ENCODE measurements at regions not wholly inside any gene's neighbourhood (a gene's known extent, or its start where the extent isn't known, plus 50 kb on each side); places are given as distances from the start of the nearest gene placed in this dataset.

DNA sequence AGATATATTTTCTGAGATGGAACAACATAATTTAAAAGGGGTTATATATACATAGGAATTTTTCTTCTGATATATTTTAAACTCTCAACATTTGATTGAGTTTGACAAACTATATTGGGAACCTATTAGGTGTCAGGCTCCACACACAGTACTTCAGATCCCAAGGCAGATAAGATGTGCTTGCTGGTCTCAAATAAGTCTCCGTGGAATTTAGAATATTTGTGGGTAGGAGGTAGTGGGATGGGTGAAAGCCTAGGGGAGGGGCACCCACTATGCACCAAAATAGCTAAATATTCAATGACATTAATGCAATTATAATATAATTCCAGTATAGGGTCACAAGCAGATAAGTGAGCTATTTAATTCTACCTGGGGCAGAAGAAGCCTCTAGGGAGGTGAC, 81.5 kb downstream of the ARL4A start:
- H3K36me3 ChIP-seq (ENCODE audit: control insufficient read depth in 2 of 3, insufficient read depth in 3 of 3, low read length in 3 of 3): no peaks in the 10 kb centered on the region
- no peak for FAIRE-seq
- H3K27ac ChIP-seq (ENCODE audit: low read depth in 2 of 2, low read length in 2 of 2): no peak overlapping the region
- DNase-seq: no peak
- no peak overlapping the region for H3K9ac ChIP-seq (ENCODE audit: low read length in 3 of 3)
- H3K4me3 ChIP-seq (ENCODE audit: low read length in 3 of 3): no peak overlapping the region
- no peaks in the 10 kb centered on the region for H3K9me3 ChIP-seq (ENCODE audit: control insufficient read depth in 2 of 3, insufficient read depth in 1 of 3, low read length in 3 of 3)
- intact Hi-C loops (cut with DNase I): no loop called here
- TF ChIP-seq, protein P1, sequence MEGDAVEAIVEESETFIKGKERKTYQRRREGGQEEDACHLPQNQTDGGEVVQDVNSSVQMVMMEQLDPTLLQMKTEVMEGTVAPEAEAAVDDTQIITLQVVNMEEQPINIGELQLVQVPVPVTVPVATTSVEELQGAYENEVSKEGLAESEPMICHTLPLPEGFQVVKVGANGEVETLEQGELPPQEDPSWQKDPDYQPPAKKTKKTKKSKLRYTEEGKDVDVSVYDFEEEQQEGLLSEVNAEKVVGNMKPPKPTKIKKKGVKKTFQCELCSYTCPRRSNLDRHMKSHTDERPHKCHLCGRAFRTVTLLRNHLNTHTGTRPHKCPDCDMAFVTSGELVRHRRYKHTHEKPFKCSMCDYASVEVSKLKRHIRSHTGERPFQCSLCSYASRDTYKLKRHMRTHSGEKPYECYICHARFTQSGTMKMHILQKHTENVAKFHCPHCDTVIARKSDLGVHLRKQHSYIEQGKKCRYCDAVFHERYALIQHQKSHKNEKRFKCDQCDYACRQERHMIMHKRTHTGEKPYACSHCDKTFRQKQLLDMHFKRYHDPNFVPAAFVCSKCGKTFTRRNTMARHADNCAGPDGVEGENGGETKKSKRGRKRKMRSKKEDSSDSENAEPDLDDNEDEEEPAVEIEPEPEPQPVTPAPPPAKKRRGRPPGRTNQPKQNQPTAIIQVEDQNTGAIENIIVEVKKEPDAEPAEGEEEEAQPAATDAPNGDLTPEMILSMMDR (IDR thresholded peaks at IDR 0.05; ENCODE audit: borderline replicate concordance, extremely low read depth, insufficient read depth): no peak
- peaks cover 0 to 4% (median 0%) of the 10 kb centered on the region in 3 donors for H3K4me1 ChIP-seq (ENCODE audit: control insufficient read depth in 2 of 3, insufficient read depth in 2 of 3, low read depth in 1 of 3, low read length in 3 of 3)
- H3K27me3 ChIP-seq (ENCODE audit: control insufficient read depth, insufficient read depth, low read length): no peaks in the 10 kb centered on the region

DNA sequence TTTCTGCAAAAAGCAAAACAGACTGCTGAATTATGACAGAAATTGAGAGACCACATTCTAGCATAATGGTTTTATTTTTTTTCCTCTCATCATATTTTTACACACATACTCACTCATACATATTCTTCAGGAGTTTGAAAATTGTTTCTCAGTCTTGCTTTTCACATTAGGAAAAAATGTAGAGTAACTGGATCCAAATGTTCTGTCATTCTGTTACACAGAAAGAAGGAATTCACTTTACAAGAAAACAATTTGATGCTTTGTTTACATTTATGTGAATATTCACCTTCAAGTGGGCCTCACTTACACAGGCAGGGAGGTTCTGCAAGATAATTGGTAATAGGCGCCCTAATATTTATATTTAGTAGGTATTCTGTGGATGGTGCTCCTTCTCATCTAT, 82.0 kb downstream of the ARL4A start:
- DNase-seq (no peak), FAIRE-seq (no peak)
- no peaks in the 10 kb centered on the region for H3K36me3 ChIP-seq (ENCODE audit: control insufficient read depth in 2 of 3, insufficient read depth in 3 of 3, low read length in 3 of 3)
- no peaks in the 10 kb centered on the region for H3K27me3 ChIP-seq (ENCODE audit: control insufficient read depth, insufficient read depth, low read length)
- H3K4me1 ChIP-seq (ENCODE audit: control insufficient read depth in 2 of 3, insufficient read depth in 2 of 3, low read depth in 1 of 3, low read length in 3 of 3): peaks cover 0 to 4% (median 0%) of the 10 kb centered on the region in 3 donors
- no peak overlapping the region for H3K4me3 ChIP-seq (ENCODE audit: low read length in 3 of 3)
- TF ChIP-seq, protein P1 (IDR thresholded peaks at IDR 0.05; ENCODE audit: borderline replicate concordance, extremely low read depth, insufficient read depth): no peak
- H3K9me3 ChIP-seq (ENCODE audit: control insufficient read depth in 2 of 3, insufficient read depth in 1 of 3, low read length in 3 of 3): no peaks in the 10 kb centered on the region
- intact Hi-C loops (cut with DNase I): no loop called here
- H3K9ac ChIP-seq (ENCODE audit: low read length in 3 of 3): no peak overlapping the region
- no peak overlapping the region for H3K27ac ChIP-seq (ENCODE audit: low read depth in 2 of 2, low read length in 2 of 2)

GRCh38 chr7:12770227-12770975, 83.0 kb downstream of the ARL4A start:
- H3K27me3 ChIP-seq (ENCODE audit: control insufficient read depth, insufficient read depth, low read length): no peaks in the 10 kb centered on the region
- no peak overlapping the region for H3K27ac ChIP-seq (ENCODE audit: low read depth in 2 of 2, low read length in 2 of 2)
- no peak overlapping the region for H3K4me3 ChIP-seq (ENCODE audit: low read length in 3 of 3)
- FAIRE-seq (no peak), DNase-seq (no peak)
- no peak overlapping the region for H3K9ac ChIP-seq (ENCODE audit: low read length in 3 of 3)
- H3K4me1 ChIP-seq (ENCODE audit: control insufficient read depth in 2 of 3, insufficient read depth in 2 of 3, low read depth in 1 of 3, low read length in 3 of 3): peaks cover 0 to 4% (median 0%) of the 10 kb centered on the region in 3 donors
- no peaks in the 10 kb centered on the region for H3K9me3 ChIP-seq (ENCODE audit: control insufficient read depth in 2 of 3, insufficient read depth in 1 of 3, low read length in 3 of 3)
- TF ChIP-seq, protein P1 (IDR thresholded peaks at IDR 0.05; ENCODE audit: borderline replicate concordance, extremely low read depth, insufficient read depth): no peak
- intact Hi-C loops (cut with DNase I): no loop called here
- no peaks in the 10 kb centered on the region for H3K36me3 ChIP-seq (ENCODE audit: control insufficient read depth in 2 of 3, insufficient read depth in 3 of 3, low read length in 3 of 3)
